ENCODE measurements at regions not wholly inside any gene's neighbourhood (a gene's known extent, or its start where the extent isn't known, plus 50 kb on each side); places are given as distances from the start of the nearest gene placed in this dataset.

DNA sequence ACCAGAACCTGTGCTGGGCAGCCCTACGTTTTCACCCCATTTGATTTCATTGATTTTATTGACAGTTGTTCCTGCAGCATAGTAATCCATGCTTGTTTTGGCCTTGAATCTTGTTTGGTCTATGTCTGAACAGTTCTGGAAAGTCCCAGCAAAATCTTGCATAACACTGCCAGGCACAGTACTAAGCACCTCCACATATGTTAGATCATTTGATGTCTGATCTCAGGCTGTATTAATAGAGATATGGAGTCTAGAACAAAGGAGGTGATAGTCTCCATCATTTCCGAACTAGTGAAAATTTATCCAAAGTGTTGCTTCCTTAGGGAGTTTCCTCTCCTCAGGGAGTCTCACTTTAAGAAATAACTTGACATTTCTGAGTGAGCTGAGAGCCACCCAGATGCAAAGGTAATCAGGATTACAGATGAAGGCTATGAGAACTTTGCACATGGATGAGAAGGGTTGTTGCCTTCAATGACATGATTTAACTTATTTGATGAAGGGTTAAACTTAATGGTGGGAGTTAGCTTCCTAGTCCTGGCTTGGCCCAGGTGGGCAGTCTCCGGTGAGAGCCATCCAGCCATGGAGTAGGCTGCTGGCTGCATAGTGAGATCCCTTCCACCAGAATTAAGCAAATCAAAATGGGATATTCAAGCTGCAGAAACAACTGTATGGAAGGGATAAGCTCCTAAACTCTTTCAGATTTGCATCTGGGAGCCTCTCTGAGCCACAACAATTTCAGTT, 173.8 kb upstream of the MVB12B start:
- TF ChIP-seq POLR2A (IDR thresholded peaks at IDR 0.05) (no peak), CTCF (IDR thresholded peaks at IDR 0.05) (no peak), EP300 (IDR thresholded peaks at IDR 0.05) (no peak)

Measured in suprapubic skin (tissue), 3 donors.